Progenitor cell of endocrine pancreas (in vitro differentiated cells): ENCODE measurements at regions not wholly inside any gene's neighbourhood (a gene's known extent, or its start where the extent isn't known, plus 50 kb on each side); places are given as distances from the start of the nearest gene placed in this dataset.

ENCODE experiments used
- DNase-seq: peaks from one replicate; pipeline ENCODE4 v3.0.0; 2021; ENCODE audit warnings: low spot score; ENCODE audit not compliant: unreplicated experiment
- H3K27ac Mint-ChIP-seq: 2 replicates; pipeline ENCODE4 v1.8.0; 2021; ENCODE audit warnings: mild to moderate bottlenecking, moderate library complexity, mixed read lengths
- H3K27me3 Mint-ChIP-seq: 2 replicates; pipeline ENCODE4 v1.8.0; 2021; ENCODE audit warnings: mixed read lengths
- H3K36me3 Mint-ChIP-seq: 2 replicates; pipeline ENCODE4 v1.8.0; 2022; ENCODE audit warnings: mixed read lengths; ENCODE audit not compliant: insufficient read depth
- H3K4me1 Mint-ChIP-seq: 2 replicates; pipeline ENCODE4 v1.8.0; 2021; ENCODE audit warnings: low read depth, mixed read lengths
- H3K4me3 Mint-ChIP-seq: 2 replicates; pipeline ENCODE4 v1.8.0; 2021; ENCODE audit warnings: low read depth, mild to moderate bottlenecking, moderate library complexity, mixed read lengths
- H3K9me3 Mint-ChIP-seq: 2 replicates; pipeline ENCODE4 v1.8.0; 2021; ENCODE audit warnings: low read depth, mixed read lengths
- TF ChIP-seq, protein P1 (sequence below): fragments of 200-600 bp; sonication (generic); IDR thresholded peaks from one replicate; pipeline ENCODE4 v1.5.0; 2021; ENCODE audit warnings: antibody characterized with exemption, mild to moderate bottlenecking; ENCODE audit not compliant: unreplicated experiment

DNA sequence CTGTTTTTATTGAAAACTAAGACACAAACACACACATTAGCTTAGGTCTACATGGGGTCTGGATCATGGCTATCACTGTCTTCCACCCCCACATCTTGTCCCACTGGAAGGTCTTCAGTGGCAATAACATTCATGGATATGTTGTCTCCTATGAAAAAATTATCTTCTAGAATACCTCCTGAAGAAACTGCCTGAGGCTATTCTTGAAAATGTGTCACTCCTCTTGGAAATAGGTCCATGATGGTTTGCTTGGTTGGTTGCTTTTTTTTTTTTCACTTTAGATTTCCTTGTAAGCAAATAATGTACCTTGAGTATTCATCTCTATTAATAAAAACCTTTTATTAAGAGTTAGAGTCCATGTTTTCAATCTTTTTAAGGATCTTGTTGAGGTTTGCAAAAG is 195.3 kb upstream of the PDE5A start:
- Mint-ChIP-seq H3K9me3 (peaks cover 3% of the 10 kb centered on the region), H3K27me3 (no peaks in the 10 kb centered on the region), H3K36me3 (no peaks in the 10 kb centered on the region), H3K4me3 (no peak overlapping the region), H3K27ac (no peak overlapping the region), H3K4me1 (no peaks in the 10 kb centered on the region)
- no peak for DNase-seq
- TF ChIP-seq, protein P1, sequence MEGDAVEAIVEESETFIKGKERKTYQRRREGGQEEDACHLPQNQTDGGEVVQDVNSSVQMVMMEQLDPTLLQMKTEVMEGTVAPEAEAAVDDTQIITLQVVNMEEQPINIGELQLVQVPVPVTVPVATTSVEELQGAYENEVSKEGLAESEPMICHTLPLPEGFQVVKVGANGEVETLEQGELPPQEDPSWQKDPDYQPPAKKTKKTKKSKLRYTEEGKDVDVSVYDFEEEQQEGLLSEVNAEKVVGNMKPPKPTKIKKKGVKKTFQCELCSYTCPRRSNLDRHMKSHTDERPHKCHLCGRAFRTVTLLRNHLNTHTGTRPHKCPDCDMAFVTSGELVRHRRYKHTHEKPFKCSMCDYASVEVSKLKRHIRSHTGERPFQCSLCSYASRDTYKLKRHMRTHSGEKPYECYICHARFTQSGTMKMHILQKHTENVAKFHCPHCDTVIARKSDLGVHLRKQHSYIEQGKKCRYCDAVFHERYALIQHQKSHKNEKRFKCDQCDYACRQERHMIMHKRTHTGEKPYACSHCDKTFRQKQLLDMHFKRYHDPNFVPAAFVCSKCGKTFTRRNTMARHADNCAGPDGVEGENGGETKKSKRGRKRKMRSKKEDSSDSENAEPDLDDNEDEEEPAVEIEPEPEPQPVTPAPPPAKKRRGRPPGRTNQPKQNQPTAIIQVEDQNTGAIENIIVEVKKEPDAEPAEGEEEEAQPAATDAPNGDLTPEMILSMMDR, result no peak

DNA sequence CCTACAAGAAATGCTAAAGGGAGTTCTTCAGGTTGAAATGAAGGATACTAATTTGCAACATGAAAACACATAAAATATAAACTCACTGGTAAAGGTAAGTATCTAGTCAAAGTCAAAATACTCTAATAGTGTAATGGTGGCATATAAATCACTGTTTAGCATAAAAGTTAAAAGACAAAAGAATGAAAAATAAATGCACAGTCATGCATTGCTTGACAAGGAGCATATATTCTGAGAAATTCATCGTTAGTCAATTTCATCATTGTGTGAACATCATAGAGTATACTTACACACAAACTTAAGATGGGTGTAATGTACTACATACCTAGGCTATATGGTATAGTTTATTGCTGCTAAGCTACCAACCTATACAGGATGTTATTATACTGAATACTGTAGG is 194.4 kb upstream of the PDE5A start:
- Mint-ChIP-seq H3K4me3 (no peak overlapping the region), H3K27ac (no peak overlapping the region), H3K4me1 (no peaks in the 10 kb centered on the region), H3K27me3 (no peaks in the 10 kb centered on the region), H3K36me3 (no peaks in the 10 kb centered on the region), H3K9me3 (peaks cover 3% of the 10 kb centered on the region)
- TF ChIP-seq, protein P1, result no peak
- DNase-seq, result no peak

DNA sequence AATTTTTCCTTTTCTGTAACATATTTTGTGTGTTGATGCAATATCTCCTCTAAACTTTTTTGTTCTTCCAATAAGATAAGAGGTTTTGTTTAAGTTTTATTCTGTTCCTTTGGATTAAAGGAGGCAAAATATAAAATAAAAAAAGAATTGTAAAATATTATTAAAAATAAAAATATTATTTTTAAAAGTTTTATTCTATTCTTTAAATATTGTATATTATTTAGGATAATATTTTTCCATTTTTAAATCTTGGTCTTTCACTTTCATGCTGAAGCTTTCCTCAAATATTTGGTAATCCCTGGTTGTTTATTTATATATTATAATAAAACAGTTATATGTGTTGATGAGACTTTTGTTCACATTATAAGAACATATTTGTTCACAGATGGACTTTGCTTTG is 187.9 kb upstream of the PDE5A start:
- no peaks in the 10 kb centered on the region for H3K27me3 Mint-ChIP-seq
- H3K36me3 Mint-ChIP-seq, result no peaks in the 10 kb centered on the region
- H3K9me3 Mint-ChIP-seq, result peaks cover 10% of the 10 kb centered on the region
- no peak for DNase-seq
- H3K4me3 Mint-ChIP-seq, result no peak overlapping the region
- TF ChIP-seq, protein P1, result no peak
- peaks cover 2% of the 10 kb centered on the region for H3K4me1 Mint-ChIP-seq
- no peak overlapping the region for H3K27ac Mint-ChIP-seq

DNA sequence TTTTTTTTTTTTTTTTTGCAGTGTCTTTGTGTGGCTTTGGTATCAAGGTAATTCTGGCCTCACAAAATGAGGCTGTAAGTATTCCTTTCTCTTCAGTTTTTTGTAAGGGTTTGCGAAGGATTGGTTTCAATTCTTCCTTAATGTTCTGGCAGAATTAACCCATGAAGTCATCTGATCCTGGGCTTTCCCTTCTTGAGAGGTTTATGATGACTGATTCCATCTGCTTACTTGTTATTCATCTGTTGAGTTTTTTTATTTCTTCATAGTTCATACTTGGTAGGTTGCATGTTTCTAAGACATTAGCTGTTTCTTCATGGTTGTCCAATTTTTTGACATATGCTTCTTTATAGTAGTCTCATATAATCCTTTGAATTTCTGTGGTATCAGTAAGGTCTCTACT is 181.4 kb upstream of the PDE5A start:
- no peak overlapping the region for H3K27ac Mint-ChIP-seq
- H3K27me3 Mint-ChIP-seq, result no peaks in the 10 kb centered on the region
- H3K9me3 Mint-ChIP-seq, result peaks cover 24% of the 10 kb centered on the region
- no peak overlapping the region for H3K4me3 Mint-ChIP-seq
- no peak for DNase-seq
- peaks cover 16% of the 10 kb centered on the region for H3K4me1 Mint-ChIP-seq
- TF ChIP-seq, protein P1, result no peak
- H3K36me3 Mint-ChIP-seq, result no peaks in the 10 kb centered on the region

DNA sequence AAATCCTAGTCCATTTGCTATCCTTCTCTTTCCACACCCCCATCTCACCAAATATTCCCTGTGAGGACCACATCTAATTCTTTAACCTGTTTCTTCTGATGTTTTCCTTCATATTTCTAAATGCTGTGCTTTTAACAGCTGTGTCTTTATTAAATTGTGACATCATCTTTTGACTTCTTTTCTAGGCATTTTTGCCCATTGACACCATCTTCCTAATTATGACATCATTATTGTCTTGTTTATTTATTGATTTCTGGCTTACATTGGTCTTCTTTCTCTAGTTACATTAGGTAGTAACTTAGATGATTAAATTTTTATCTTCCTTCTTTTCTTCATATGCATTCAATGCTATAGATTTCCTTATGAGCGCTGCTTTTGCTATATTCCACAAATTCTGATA is 175.8 kb upstream of the PDE5A start:
- DNase-seq, result no peak
- peaks cover 13% of the 10 kb centered on the region for H3K27me3 Mint-ChIP-seq
- H3K27ac Mint-ChIP-seq, result no peak overlapping the region
- H3K4me3 Mint-ChIP-seq, result no peak overlapping the region
- no peaks in the 10 kb centered on the region for H3K36me3 Mint-ChIP-seq
- H3K4me1 Mint-ChIP-seq, result peaks cover 11% of the 10 kb centered on the region
- TF ChIP-seq, protein P1, result no peak
- H3K9me3 Mint-ChIP-seq, result peaks cover 3% of the 10 kb centered on the region
